Gastroesophageal sphincter (tissue), 3 donors: ENCODE measurements at regions not wholly inside any gene's neighbourhood (a gene's known extent, or its start where the extent isn't known, plus 50 kb on each side); places are given as distances from the start of the nearest gene placed in this dataset.

ENCODE experiments used
- CTCF ChIP-seq, 4 experiments: fragments of 200-600 bp in 2 of 4; fragments of 450-650 bp in 2 of 4; sonication (generic) in 1 of 4; IDR thresholded peaks; one replicate each; pipeline ENCODE4 v1.5.1; 2017 to 2019; ENCODE audit warnings: antibody characterized with exemption in 4 of 4, mild to moderate bottlenecking in 2 of 4, moderate library complexity in 2 of 4
- EP300 ChIP-seq: sonication (generic); formaldehyde crosslinking; IDR thresholded peaks from one replicate; pipeline ENCODE4 v1.6.1; 2017; ENCODE audit warnings: antibody characterized with exemption, mild to moderate bottlenecking

GRCh38 chr18:10269261-10269660, 185.2 kb upstream of the APCDD1 start:
- TF ChIP-seq CTCF (IDR thresholded peaks at IDR 0.05) (no peak), EP300 (no peak)
